Osteocyte (in vitro differentiated cells): ENCODE measurements at regions not wholly inside any gene's neighbourhood (a gene's known extent, or its start where the extent isn't known, plus 50 kb on each side); places are given as distances from the start of the nearest gene placed in this dataset.
A peak's percentile ranks its signal among the peaks of the same experiment; 100 is the strongest.

ENCODE experiments used
- DNase-seq: peaks from one replicate; pipeline ENCODE4 v3.0.0; 2021; ENCODE audit warnings: mixed read lengths; ENCODE audit not compliant: unreplicated experiment; ENCODE audit errors: extremely low spot score
- H3K27ac Mint-ChIP-seq: one replicate; pipeline ENCODE4 v1.8.0; 2021; ENCODE audit warnings: mild to moderate bottlenecking, mixed read lengths; ENCODE audit not compliant: unreplicated experiment
- H3K27me3 Mint-ChIP-seq: one replicate; pipeline ENCODE4 v1.8.0; 2021; ENCODE audit warnings: mixed read lengths; ENCODE audit not compliant: unreplicated experiment
- H3K36me3 Mint-ChIP-seq: one replicate; pipeline ENCODE4 v1.8.0; 2021; ENCODE audit warnings: mixed read lengths; ENCODE audit not compliant: unreplicated experiment
- H3K4me1 Mint-ChIP-seq: one replicate; pipeline ENCODE4 v1.8.0; 2021; ENCODE audit warnings: mixed read lengths; ENCODE audit not compliant: unreplicated experiment
- H3K4me3 Mint-ChIP-seq: one replicate; pipeline ENCODE4 v1.8.0; 2021; ENCODE audit warnings: mild to moderate bottlenecking, moderate library complexity, mixed read lengths; ENCODE audit not compliant: unreplicated experiment
- H3K9me3 Mint-ChIP-seq: one replicate; pipeline ENCODE4 v1.8.0; 2021; ENCODE audit warnings: mixed read lengths; ENCODE audit not compliant: unreplicated experiment
- TF ChIP-seq, protein P1 (sequence below): fragments of 200-600 bp; sonication (generic); IDR thresholded peaks from 2 replicates; pipeline ENCODE4 v1.5.0; 2021; ENCODE audit warnings: antibody characterized with exemption, mild to moderate bottlenecking, moderate library complexity

DNA sequence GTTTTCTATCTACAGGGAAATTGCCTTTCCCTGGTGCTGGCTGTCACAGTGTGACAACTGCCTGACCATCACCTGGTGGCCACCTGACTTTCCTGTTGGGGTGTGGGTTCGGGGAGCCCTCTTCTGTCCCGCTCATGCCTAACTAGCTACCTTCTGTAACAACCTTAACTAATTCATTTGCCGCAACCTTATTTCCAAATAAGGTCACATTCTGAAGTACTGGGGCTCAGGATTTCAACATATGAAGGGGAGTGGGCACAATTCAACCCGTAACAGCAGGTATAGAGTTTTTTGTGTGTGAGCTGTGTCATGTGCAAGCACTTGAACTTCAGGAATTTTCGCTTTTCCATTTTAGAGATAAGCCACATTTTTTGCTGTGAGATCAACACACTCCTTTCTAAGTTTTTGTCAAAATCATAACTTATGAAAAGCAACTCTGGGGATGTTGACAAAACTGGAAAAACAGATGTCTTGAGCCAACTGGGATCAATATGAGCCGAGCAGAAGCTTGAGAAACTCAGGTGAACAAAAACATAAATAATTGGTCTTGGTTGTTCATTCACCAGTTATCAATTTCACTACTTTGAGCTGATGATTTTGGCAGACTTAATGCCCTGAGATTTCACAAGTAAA is 242.0 kb upstream of the RGMA start:
- Mint-ChIP-seq H3K27ac (no peak overlapping the region), H3K4me3 (no peak overlapping the region), H3K27me3 (peaks cover 24% of the 10 kb centered on the region), H3K9me3 (no peaks in the 10 kb centered on the region), H3K36me3 (no peaks in the 10 kb centered on the region), H3K4me1 (peaks cover 2% of the 10 kb centered on the region)
- no peak for DNase-seq
- TF ChIP-seq, protein P1, sequence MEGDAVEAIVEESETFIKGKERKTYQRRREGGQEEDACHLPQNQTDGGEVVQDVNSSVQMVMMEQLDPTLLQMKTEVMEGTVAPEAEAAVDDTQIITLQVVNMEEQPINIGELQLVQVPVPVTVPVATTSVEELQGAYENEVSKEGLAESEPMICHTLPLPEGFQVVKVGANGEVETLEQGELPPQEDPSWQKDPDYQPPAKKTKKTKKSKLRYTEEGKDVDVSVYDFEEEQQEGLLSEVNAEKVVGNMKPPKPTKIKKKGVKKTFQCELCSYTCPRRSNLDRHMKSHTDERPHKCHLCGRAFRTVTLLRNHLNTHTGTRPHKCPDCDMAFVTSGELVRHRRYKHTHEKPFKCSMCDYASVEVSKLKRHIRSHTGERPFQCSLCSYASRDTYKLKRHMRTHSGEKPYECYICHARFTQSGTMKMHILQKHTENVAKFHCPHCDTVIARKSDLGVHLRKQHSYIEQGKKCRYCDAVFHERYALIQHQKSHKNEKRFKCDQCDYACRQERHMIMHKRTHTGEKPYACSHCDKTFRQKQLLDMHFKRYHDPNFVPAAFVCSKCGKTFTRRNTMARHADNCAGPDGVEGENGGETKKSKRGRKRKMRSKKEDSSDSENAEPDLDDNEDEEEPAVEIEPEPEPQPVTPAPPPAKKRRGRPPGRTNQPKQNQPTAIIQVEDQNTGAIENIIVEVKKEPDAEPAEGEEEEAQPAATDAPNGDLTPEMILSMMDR: no peak

DNA sequence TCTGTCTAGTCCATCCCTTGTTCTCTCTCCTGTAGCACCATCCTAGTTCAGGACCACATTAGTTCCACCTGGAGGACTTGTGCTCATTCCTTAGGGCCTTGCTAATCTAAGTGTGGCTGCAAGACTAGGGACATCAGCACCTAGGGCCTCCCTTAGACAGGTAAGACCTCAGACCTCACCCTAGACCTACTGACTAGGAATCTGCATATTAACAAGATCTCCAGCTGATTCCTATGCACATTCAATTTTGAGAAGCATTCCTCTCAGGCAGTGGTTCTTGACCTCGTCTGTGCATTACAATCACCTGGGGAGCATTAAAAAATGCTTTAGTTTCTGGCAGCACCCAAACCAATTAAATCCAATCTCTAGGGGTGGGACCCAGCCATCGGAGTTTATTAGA is 238.4 kb upstream of the RGMA start:
- H3K27ac Mint-ChIP-seq: no peak overlapping the region
- H3K27me3 Mint-ChIP-seq: peaks cover 9% of the 10 kb centered on the region
- H3K36me3 Mint-ChIP-seq: no peaks in the 10 kb centered on the region
- TF ChIP-seq, protein P1: no peak
- no peak for DNase-seq
- H3K4me3 Mint-ChIP-seq: no peak overlapping the region
- no peaks in the 10 kb centered on the region for H3K9me3 Mint-ChIP-seq
- peaks cover 2% of the 10 kb centered on the region for H3K4me1 Mint-ChIP-seq

DNA sequence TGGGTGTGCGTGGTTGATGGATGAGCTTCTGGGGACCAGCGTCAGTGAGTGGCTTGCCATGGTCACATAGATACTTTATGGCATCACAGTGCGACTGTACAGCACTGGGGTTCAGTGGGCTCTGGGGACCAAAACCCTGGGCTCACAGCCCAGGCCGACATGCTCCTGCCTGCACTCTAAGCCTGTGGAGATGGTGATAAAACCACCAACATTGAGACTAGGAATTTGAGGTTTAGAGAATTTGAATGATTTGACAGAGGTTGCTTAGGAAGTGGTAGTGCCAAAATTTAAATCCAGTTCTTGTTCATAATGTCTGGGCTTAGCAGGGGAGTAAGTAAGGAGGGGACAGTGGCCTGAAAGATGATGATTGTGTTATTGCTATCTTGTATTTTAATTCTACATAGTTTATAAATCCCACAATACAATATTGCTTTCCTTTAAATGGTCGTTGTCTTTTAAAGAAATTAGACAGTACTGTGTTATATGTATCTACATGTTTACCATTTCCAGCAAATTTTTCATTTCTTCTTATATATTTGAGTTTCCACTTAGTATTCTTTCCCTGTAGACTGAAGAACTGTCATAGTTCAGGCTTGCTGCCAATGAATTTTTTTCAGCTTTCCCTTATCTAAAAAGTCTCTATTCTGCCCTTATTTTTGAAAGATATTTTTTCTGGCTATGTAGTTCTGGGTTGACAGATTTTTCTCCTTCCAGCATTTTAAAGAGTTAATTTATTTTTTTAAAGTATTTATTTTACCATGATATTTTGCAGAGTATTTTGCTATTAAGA is 235.4 kb upstream of the RGMA start:
- Mint-ChIP-seq H3K9me3 (peaks cover 7% of the 10 kb centered on the region), H3K27me3 (no peaks in the 10 kb centered on the region), H3K36me3 (no peaks in the 10 kb centered on the region), H3K4me1 (no peaks in the 10 kb centered on the region), H3K4me3 (no peak overlapping the region), H3K27ac (no peak overlapping the region)
- TF ChIP-seq, protein P1: no peak
- no peak for DNase-seq

DNA sequence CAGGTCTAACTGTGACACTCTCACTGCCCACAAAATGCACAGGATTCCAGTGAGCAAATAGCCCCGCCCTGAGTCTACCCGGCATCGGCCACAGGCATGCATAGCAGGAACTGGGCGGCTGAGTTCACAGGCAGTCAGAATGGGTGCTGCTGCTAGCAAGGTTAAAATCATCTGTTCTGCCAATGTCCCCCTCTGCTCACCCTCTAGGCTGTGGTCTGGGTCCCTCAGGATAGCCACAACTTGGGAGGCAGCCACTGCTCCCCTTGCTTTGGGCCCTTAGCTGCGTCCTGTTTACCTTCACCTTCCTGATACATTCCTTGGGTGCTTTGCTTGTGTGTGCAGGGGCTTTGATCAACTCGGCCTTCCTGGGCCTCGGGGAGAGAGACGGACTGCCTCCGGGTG is 232.9 kb upstream of the RGMA start:
- no peak overlapping the region for H3K4me3 Mint-ChIP-seq
- H3K4me1 Mint-ChIP-seq: no peaks in the 10 kb centered on the region
- DNase-seq: no peak
- H3K9me3 Mint-ChIP-seq: peaks cover 7% of the 10 kb centered on the region
- H3K36me3 Mint-ChIP-seq: no peaks in the 10 kb centered on the region
- H3K27me3 Mint-ChIP-seq: no peaks in the 10 kb centered on the region
- TF ChIP-seq, protein P1: no peak
- no peak overlapping the region for H3K27ac Mint-ChIP-seq

DNA sequence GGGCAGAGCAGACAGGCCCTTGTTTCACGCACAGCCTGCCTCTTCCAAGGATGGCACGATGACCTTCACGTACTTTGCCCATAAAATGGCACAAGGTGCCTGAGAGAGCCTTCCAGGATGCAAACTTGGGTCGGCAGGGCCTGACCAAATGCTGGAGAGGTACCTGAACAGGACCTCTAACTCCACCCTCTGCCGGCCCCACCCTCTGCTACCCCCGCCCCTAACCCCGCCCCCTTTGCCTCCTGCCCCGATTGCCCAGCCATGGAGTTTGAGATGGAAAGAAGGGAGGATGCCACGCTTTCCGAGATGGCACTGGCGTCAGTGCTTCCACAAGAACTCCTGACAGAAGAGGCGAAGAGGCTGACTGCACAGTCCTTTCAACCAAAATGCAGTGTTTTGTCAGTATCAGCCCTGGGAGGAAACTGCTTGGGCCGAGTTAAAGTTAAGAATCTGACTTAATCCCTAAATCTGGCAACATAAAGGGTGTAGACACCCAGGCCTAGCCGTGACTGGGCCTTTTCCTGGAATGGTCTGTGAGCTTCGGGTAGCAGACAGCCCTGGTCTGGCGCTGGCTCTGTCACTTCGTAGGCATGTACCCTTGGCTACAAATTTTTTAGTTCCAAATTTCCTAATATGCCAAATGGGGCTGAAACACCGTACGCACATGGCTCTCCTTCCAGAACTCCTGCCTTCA is 230.3 kb upstream of the RGMA start:
- H3K9me3 Mint-ChIP-seq: peaks cover 7% of the 10 kb centered on the region

More for the DNA sequence above, 230.3 kb upstream of the RGMA start:
- TF ChIP-seq, protein P1: no peak
- H3K4me3 Mint-ChIP-seq: no peak overlapping the region
- no peaks in the 10 kb centered on the region for H3K36me3 Mint-ChIP-seq
- no peak overlapping the region for H3K27ac Mint-ChIP-seq
- no peaks in the 10 kb centered on the region for H3K4me1 Mint-ChIP-seq
- no peaks in the 10 kb centered on the region for H3K27me3 Mint-ChIP-seq
- DNase-seq: peak; percentile 71
